ENCODE measurements at regions not wholly inside any gene's neighbourhood (a gene's known extent, or its start where the extent isn't known, plus 50 kb on each side); places are given as distances from the start of the nearest gene placed in this dataset.

GRCh38 chr22:22396741-22397291 lies 111.7 kb downstream of the ZNF280B start:
- Histone ChIP-seq H3K14ac (ENCODE audit: insufficient read depth, low read length) (no peak overlapping the region), H3K27ac (ENCODE audit: insufficient read length, low read depth, low read length) (no peak overlapping the region), H4K8ac (replicated peaks; ENCODE audit: insufficient read length, low read depth, low read length) (no peak overlapping the region), H4K91ac (ENCODE audit: insufficient read length, low read depth, low read length) (no peak overlapping the region), H3T11ph (ENCODE audit: low read length) (no peak overlapping the region), H3K18ac (ENCODE audit: insufficient read length, low read depth, low read length) (no peak overlapping the region), H2AK5ac (ENCODE audit: insufficient read length, low read length) (no peak overlapping the region), H2BK5ac (ENCODE audit: insufficient read length, low read length) (no peak overlapping the region), H3K9ac (ENCODE audit: extremely low read depth, insufficient read length, low read length) (no peak overlapping the region), H3K79me1 (ENCODE audit: insufficient read depth, low read depth, low read length, poor library complexity, severe bottlenecking) (no peaks in the 10 kb centered on the region), H2BK20ac (ENCODE audit: low read depth, low read length, poor library complexity, severe bottlenecking) (no peak overlapping the region), H3K27me3 (ENCODE audit: insufficient read depth, low read length) (peaks cover 82% of the 10 kb centered on the region), H3K79me2 (ENCODE audit: insufficient read depth, low read length) (no peaks in the 10 kb centered on the region), H3K56ac (ENCODE audit: insufficient read length, low read depth, low read length) (no peak overlapping the region), H3K4me2 (ENCODE audit: insufficient read depth, insufficient read length, low read length) (no peak overlapping the region), H4K20me1 (ENCODE audit: control insufficient read depth, insufficient read depth, insufficient read length) (no peaks in the 10 kb centered on the region), H3K23ac (ENCODE audit: insufficient read length, low read depth, low read length) (no peak overlapping the region), H3K23me2 (ENCODE audit: insufficient read length, low read depth, low read length, poor library complexity, severe bottlenecking) (no peaks in the 10 kb centered on the region), H2AFZ (ENCODE audit: low read length) (no peak overlapping the region), H3K4me1 (ENCODE audit: insufficient read depth, low read length) (no peaks in the 10 kb centered on the region), H2BK12ac (ENCODE audit: insufficient read length, low read depth, low read length) (no peak overlapping the region), H3K9me3 (ENCODE audit: control insufficient read depth, low read depth, low read length) (no peaks in the 10 kb centered on the region), H2BK15ac (ENCODE audit: low read depth, low read length) (no peak overlapping the region), H2BK120ac (ENCODE audit: low read depth, low read length, poor library complexity, severe bottlenecking) (no peak overlapping the region), H4K5ac (ENCODE audit: insufficient read length, low read depth, low read length) (no peak overlapping the region), H3K4ac (ENCODE audit: low read depth, low read length) (no peak overlapping the region)
- Mint-ChIP-seq H3K27me3 (ENCODE audit: low read depth) (peaks cover 100% of the 10 kb centered on the region), H3K4me3 (no peak overlapping the region), H3K27ac (no peak overlapping the region), H3K9me3 (peaks cover 6 to 15% of the 10 kb centered on the region in 2 experiments; a peak in 4 of 5 replicates), H3K4me1 (no peaks in the 10 kb centered on the region), H3K36me3 (ENCODE audit: insufficient read depth in 1 of 3, low read depth in 3 of 3) (no peaks in the 10 kb centered on the region; a peak in 1 of 7 replicates)
- DNase-seq: no peak
- no CpG with 5 or more reads among the region's 7 CpGs for WGBS (ENCODE audit: extremely low coverage, insufficient read length, low lambda C conversion rate)
- TF ChIP-seq CTCF (conservative IDR thresholded peaks at IDR 0.05): no peak
